IPS-20b (cell line): ENCODE measurements at regions not wholly inside any gene's neighbourhood (a gene's known extent, or its start where the extent isn't known, plus 50 kb on each side); places are given as distances from the start of the nearest gene placed in this dataset.

Experiments used
- H3K27ac ChIP-seq: one replicate; pipeline ENCODE4 v1.5.1; 2013; ENCODE audit warnings: low read length
- H3K27me3 ChIP-seq: 2 replicates; pipeline ENCODE4 v1.6.1; 2013; ENCODE audit warnings: mild to moderate bottlenecking, low read length, inconsistent platforms; ENCODE audit not compliant: insufficient read depth
- H3K36me3 ChIP-seq: 2 replicates; pipeline ENCODE4 v1.6.1; 2013; ENCODE audit warnings: low read depth, mild to moderate bottlenecking, inconsistent platforms, low read length, moderate library complexity; ENCODE audit not compliant: insufficient read depth
- H3K4me1 ChIP-seq: 2 replicates; pipeline ENCODE4 v1.6.1; 2013; ENCODE audit warnings: mild to moderate bottlenecking, control low read depth, inconsistent platforms, low read length, moderate library complexity; ENCODE audit not compliant: insufficient read depth
- H3K4me3 ChIP-seq: 2 replicates; pipeline ENCODE4 v1.5.1; 2013; ENCODE audit warnings: mild to moderate bottlenecking, low read length, inconsistent platforms
- H3K9ac ChIP-seq: 2 replicates; pipeline ENCODE4 v1.6.1; 2013; ENCODE audit warnings: low read depth, mild to moderate bottlenecking, inconsistent platforms, low read length, moderate library complexity
- H3K9me3 ChIP-seq: 2 replicates; pipeline ENCODE4 v1.6.1; 2013; ENCODE audit warnings: mild to moderate bottlenecking, low read depth, low read length, inconsistent platforms; ENCODE audit not compliant: insufficient read depth

- Histone ChIP-seq H3K27me3 (no peaks in the 10 kb centered on the region), H3K36me3 (no peaks in the 10 kb centered on the region), H3K9me3 (no peaks in the 10 kb centered on the region), H3K4me1 (no peaks in the 10 kb centered on the region), H3K4me3 (no peak overlapping the region), H3K9ac (no peak overlapping the region), H3K27ac (no peak overlapping the region)
These were observed 181.1 kb upstream of the STXBP6 start for GRCh38 chr14:25231004-25231403.

GRCh38 chr14:25226214-25226613, 176.3 kb upstream of the STXBP6 start:
- H3K36me3 ChIP-seq = no peaks in the 10 kb centered on the region
- no peak overlapping the region for H3K27ac ChIP-seq
- no peak overlapping the region for H3K4me3 ChIP-seq
- no peaks in the 10 kb centered on the region for H3K9me3 ChIP-seq
- H3K9ac ChIP-seq = no peak overlapping the region
- H3K27me3 ChIP-seq = no peaks in the 10 kb centered on the region
- H3K4me1 ChIP-seq = no peaks in the 10 kb centered on the region

- no peak overlapping the region for H3K27ac ChIP-seq
- H3K9me3 ChIP-seq = no peaks in the 10 kb centered on the region
- H3K4me1 ChIP-seq = no peaks in the 10 kb centered on the region
- H3K9ac ChIP-seq = no peak overlapping the region
- no peaks in the 10 kb centered on the region for H3K36me3 ChIP-seq
- H3K27me3 ChIP-seq = no peaks in the 10 kb centered on the region
- H3K4me3 ChIP-seq = no peak overlapping the region
These were observed 172.3 kb upstream of the STXBP6 start for GRCh38 chr14:25222256-25222655.

DNA sequence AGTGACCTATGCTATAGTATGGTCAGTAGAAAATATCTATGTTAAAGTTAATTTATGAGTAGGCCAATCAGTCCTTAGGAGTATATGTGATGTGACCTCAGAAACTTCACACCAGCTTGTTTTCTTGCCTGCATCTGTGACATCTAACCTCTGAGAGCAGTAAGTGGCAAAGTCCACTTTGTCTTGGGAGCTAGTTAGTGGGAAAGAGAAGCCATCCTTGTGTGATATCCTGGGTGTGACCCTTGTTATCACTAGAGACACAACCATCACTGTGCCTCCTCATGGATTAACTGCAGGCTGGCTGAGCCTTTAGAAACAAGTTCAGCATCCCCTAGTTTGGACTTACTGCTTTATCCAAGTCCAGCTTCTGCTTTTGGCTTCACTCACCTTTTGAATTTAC, 170.6 kb upstream of the STXBP6 start:
- no peak overlapping the region for H3K4me3 ChIP-seq
- H3K4me1 ChIP-seq = no peaks in the 10 kb centered on the region
- no peaks in the 10 kb centered on the region for H3K36me3 ChIP-seq
- H3K27me3 ChIP-seq = no peaks in the 10 kb centered on the region
- H3K9ac ChIP-seq = no peak overlapping the region
- no peaks in the 10 kb centered on the region for H3K9me3 ChIP-seq
- H3K27ac ChIP-seq = no peak overlapping the region

GRCh38 chr14:25215607-25216006, 165.7 kb upstream of the STXBP6 start:
- no peak overlapping the region for H3K27ac ChIP-seq

GRCh38 chr14:25197885-25198284, 147.9 kb upstream of the STXBP6 start:
- Histone ChIP-seq H3K9me3 (peaks cover 5% of the 10 kb centered on the region), H3K27me3 (no peaks in the 10 kb centered on the region), H3K36me3 (no peaks in the 10 kb centered on the region), H3K4me1 (no peaks in the 10 kb centered on the region), H3K4me3 (no peak overlapping the region), H3K27ac (no peak overlapping the region), H3K9ac (no peak overlapping the region)

More at GRCh38 chr14:25215607-25216006, 165.7 kb upstream of the STXBP6 start:
- H3K36me3 ChIP-seq = no peaks in the 10 kb centered on the region
- no peak overlapping the region for H3K9ac ChIP-seq
- H3K9me3 ChIP-seq = peaks cover 3% of the 10 kb centered on the region; the same call in 1 of the 2 replicates
- no peaks in the 10 kb centered on the region for H3K27me3 ChIP-seq
- no peaks in the 10 kb centered on the region for H3K4me1 ChIP-seq
- no peak overlapping the region for H3K4me3 ChIP-seq

GRCh38 chr14:25180221-25180620, 130.3 kb upstream of the STXBP6 start:
- no peak overlapping the region for H3K9ac ChIP-seq
- H3K9me3 ChIP-seq = peaks cover 11% of the 10 kb centered on the region
- no peaks in the 10 kb centered on the region for H3K4me1 ChIP-seq
- H3K4me3 ChIP-seq = no peak overlapping the region
- no peak overlapping the region for H3K27ac ChIP-seq
- no peaks in the 10 kb centered on the region for H3K27me3 ChIP-seq
- H3K36me3 ChIP-seq = no peaks in the 10 kb centered on the region

- Histone ChIP-seq H3K27me3 (no peaks in the 10 kb centered on the region), H3K27ac (no peak overlapping the region), H3K36me3 (no peaks in the 10 kb centered on the region), H3K9me3 (peaks cover 11% of the 10 kb centered on the region), H3K9ac (no peak overlapping the region), H3K4me1 (no peaks in the 10 kb centered on the region), H3K4me3 (no peak overlapping the region)
These were observed 128.3 kb upstream of the STXBP6 start for GRCh38 chr14:25178255-25178654.

GRCh38 chr14:25150934-25151790, 101.2 kb upstream of the STXBP6 start:
- Histone ChIP-seq H3K9me3 (no peaks in the 10 kb centered on the region), H3K9ac (no peak overlapping the region), H3K4me1 (peaks cover 3% of the 10 kb centered on the region; the same call in 1 of the 2 replicates), H3K27me3 (no peaks in the 10 kb centered on the region), H3K4me3 (no peak overlapping the region), H3K36me3 (no peaks in the 10 kb centered on the region), H3K27ac (no peak overlapping the region)

DNA sequence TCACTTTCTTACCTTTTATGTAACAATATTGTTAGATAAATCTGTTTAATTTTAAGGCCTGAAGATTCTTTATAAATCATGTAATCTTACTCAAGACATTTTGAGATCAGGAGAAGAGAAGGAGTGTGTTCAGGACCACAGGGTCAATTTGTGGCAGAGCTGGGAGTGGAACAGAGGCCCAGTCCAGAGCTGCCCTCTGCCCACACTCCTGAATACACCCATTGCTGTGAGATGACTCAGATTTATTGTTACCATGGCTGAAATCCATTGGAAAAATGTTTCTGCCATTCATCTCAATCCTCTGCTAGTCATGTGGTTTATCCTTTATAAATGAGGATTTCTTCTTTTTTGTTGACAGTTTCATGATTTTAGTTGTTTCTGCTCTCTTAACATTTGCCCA, 100.5 kb upstream of the STXBP6 start:
- Histone ChIP-seq H3K27ac (no peak overlapping the region), H3K9ac (no peak overlapping the region), H3K27me3 (no peaks in the 10 kb centered on the region), H3K36me3 (no peaks in the 10 kb centered on the region), H3K4me3 (no peak overlapping the region), H3K4me1 (peaks cover 3% of the 10 kb centered on the region; the same call in 1 of the 2 replicates), H3K9me3 (no peaks in the 10 kb centered on the region)

DNA sequence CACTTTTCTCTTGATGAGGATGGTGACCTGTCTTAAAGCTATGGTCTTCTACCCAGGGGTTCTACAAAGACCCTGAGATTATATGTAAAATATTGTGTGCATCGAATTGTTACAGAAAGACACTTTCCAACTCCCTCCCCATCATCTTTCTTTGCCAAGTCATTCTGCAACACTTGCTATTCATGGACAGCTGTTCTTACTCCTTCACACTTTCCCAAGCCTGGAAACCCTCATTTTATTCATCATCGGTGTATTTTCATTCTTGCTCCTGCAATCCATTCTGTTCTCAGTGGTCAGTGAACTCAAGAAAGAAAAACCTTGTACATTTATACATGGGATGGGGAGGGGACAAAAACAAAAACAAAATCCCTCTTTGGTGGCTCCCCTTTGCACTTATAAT, 90.5 kb upstream of the STXBP6 start:
- no peak overlapping the region for H3K4me3 ChIP-seq
- no peaks in the 10 kb centered on the region for H3K27me3 ChIP-seq

DNA sequence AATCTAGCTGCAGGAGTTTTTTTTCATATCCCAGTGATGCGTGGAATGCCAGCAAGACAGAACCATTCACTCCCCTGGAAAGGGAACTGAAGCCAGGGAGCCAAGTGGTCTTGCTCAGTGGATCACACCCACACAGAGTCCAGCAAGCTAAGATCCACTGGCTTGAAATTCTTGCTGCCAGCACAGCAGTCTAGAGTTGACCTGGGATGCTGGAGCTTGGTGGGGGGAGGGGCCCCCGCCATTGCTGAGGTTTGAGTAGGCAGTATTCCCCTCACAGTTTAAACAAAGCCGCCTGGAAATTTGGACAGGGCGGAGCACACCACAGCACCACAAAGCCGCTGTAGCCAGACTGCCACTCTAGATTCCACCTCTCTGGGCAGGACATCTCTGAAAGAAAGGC, 86.9 kb upstream of the STXBP6 start:
- Histone ChIP-seq H3K9ac (no peak overlapping the region), H3K27me3 (peaks cover 9% of the 10 kb centered on the region), H3K4me1 (no peaks in the 10 kb centered on the region), H3K9me3 (no peaks in the 10 kb centered on the region), H3K36me3 (no peaks in the 10 kb centered on the region), H3K4me3 (no peak overlapping the region), H3K27ac (no peak overlapping the region)

More for the DNA sequence above, 90.5 kb upstream of the STXBP6 start:
- no peak overlapping the region for H3K27ac ChIP-seq
- H3K36me3 ChIP-seq = no peaks in the 10 kb centered on the region
- H3K4me1 ChIP-seq = no peaks in the 10 kb centered on the region
- no peak overlapping the region for H3K9ac ChIP-seq
- no peaks in the 10 kb centered on the region for H3K9me3 ChIP-seq
